ENCODE measurements at regions not wholly inside any gene's neighbourhood (a gene's known extent, or its start where the extent isn't known, plus 50 kb on each side); places are given as distances from the start of the nearest gene placed in this dataset.
A peak's percentile ranks its signal among the peaks of the same experiment; 100 is the strongest.

- no peak for DNase-seq (ENCODE audit: low spot score)
- Histone ChIP-seq H3K4me3 (no peak overlapping the region), H3K27ac (no peak overlapping the region), H3K36me3 (no peaks in the 10 kb centered on the region), H3K27me3 (replicated peaks; ENCODE audit: insufficient read depth) (no peaks in the 10 kb centered on the region), H3K9me3 (no peaks in the 10 kb centered on the region), H3K4me1 (replicated peaks) (no peaks in the 10 kb centered on the region)
- TF ChIP-seq POLR2A (IDR thresholded peaks at IDR 0.05): no peak
- TF ChIP-seq CTCF (IDR thresholded peaks at IDR 0.05): no peak
- TF ChIP-seq POLR2AphosphoS5 (IDR thresholded peaks at IDR 0.05): no peak
- intact Hi-C loops (cut with DNase I): no loop called here
- WGBS: 91% methylated on average over 9 of the region's 9 CpGs
These were observed 120.9 kb upstream of the TMEM106B start for GRCh38 chr7:12089951-12090756.

GRCh38 chr7:12090757-12091221 is 120.3 kb upstream of the TMEM106B start:
- Histone ChIP-seq H3K4me3 (no peak overlapping the region), H3K9me3 (no peaks in the 10 kb centered on the region), H3K36me3 (no peaks in the 10 kb centered on the region), H3K27me3 (replicated peaks; ENCODE audit: insufficient read depth) (no peaks in the 10 kb centered on the region), H3K4me1 (replicated peaks) (no peaks in the 10 kb centered on the region), H3K27ac (no peak overlapping the region)
- intact Hi-C loops (cut with DNase I): no loop called here
- DNase-seq (ENCODE audit: low spot score): no peak
- TF ChIP-seq POLR2A (IDR thresholded peaks at IDR 0.05): no peak
- WGBS: 90% methylated on average over 4 of the region's 5 CpGs

- H3K36me3 ChIP-seq: no peaks in the 10 kb centered on the region
- no peak overlapping the region for H3K4me3 ChIP-seq
- TF ChIP-seq CTCF (IDR thresholded peaks at IDR 0.05) (no peak), POLR2A (IDR thresholded peaks at IDR 0.05) (no peak), POLR2AphosphoS5 (IDR thresholded peaks at IDR 0.05) (no peak)
- no peaks in the 10 kb centered on the region for H3K27me3 ChIP-seq (replicated peaks; ENCODE audit: insufficient read depth)
- no peaks in the 10 kb centered on the region for H3K9me3 ChIP-seq
- WGBS: 38% methylated on average over 4 of the region's 4 CpGs
- no peak overlapping the region for H3K27ac ChIP-seq
- DNase-seq (ENCODE audit: low spot score): peak; percentile 40
- intact Hi-C loops (cut with DNase I): no loop called here
- H3K4me1 ChIP-seq (replicated peaks): no peaks in the 10 kb centered on the region
These were observed 119.9 kb upstream of the TMEM106B start for GRCh38 chr7:12091231-12091630.

- DNase-seq (ENCODE audit: low spot score): no peak
- TF ChIP-seq CTCF (IDR thresholded peaks at IDR 0.05) (no peak), POLR2AphosphoS5 (IDR thresholded peaks at IDR 0.05) (no peak), POLR2A (IDR thresholded peaks at IDR 0.05) (no peak)
- WGBS: 94% methylated on average over 5 of the region's 5 CpGs
- intact Hi-C loops (cut with DNase I): no loop called here
- H3K36me3 ChIP-seq: no peaks in the 10 kb centered on the region
- H3K27ac ChIP-seq: no peak overlapping the region
- H3K4me1 ChIP-seq (replicated peaks): no peaks in the 10 kb centered on the region
- no peak overlapping the region for H3K4me3 ChIP-seq
- H3K27me3 ChIP-seq (replicated peaks; ENCODE audit: insufficient read depth): no peaks in the 10 kb centered on the region
- no peaks in the 10 kb centered on the region for H3K9me3 ChIP-seq
These were observed 118.5 kb upstream of the TMEM106B start for GRCh38 chr7:12092499-12093130.

- TF ChIP-seq POLR2A (IDR thresholded peaks at IDR 0.05): no peak
- TF ChIP-seq CTCF (IDR thresholded peaks at IDR 0.05): no peak
- TF ChIP-seq POLR2AphosphoS5 (IDR thresholded peaks at IDR 0.05): no peak
- intact Hi-C loops (cut with DNase I): no loop called here
- no peaks in the 10 kb centered on the region for H3K27me3 ChIP-seq (replicated peaks; ENCODE audit: insufficient read depth)
- H3K4me3 ChIP-seq: no peak overlapping the region
- H3K36me3 ChIP-seq: no peaks in the 10 kb centered on the region
- H3K9me3 ChIP-seq: no peaks in the 10 kb centered on the region
- no peaks in the 10 kb centered on the region for H3K4me1 ChIP-seq (replicated peaks)
- 95% methylated on average over 1 of the region's 1 CpG for WGBS
- no peak for DNase-seq (ENCODE audit: low spot score)
- no peak overlapping the region for H3K27ac ChIP-seq
These were observed 117.7 kb upstream of the TMEM106B start for GRCh38 chr7:12093365-12093764.
